ENCODE measurements at regions not wholly inside any gene's neighbourhood (a gene's known extent, or its start where the extent isn't known, plus 50 kb on each side); places are given as distances from the start of the nearest gene placed in this dataset.
"Not testable (repeated sequence)": the region's sequence is repeated elsewhere in the genome, so short reads cannot be mapped to it uniquely, and the experiment has no call there.

DNA sequence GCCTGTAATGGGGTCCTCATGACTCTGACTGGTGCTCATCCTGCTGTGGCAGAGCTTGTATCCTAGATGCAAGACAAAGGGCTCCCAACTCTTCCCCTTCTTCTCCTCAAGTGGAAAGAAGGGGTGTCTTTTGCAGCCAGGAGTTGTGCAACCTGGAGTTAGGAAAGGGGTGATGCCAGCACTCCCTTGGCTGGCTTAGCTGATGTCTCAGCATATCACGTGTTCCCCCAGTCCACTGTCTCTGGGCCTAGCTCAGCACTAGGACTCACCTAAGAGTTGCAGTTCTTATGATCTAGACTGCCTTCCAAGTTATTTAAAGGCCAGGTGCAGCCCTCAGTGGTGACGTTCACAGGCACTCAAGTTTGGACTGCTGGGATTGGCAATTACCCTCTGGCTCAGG lies 146.2 kb upstream of the GORAB start:
- no peak for DNase-seq

DNA sequence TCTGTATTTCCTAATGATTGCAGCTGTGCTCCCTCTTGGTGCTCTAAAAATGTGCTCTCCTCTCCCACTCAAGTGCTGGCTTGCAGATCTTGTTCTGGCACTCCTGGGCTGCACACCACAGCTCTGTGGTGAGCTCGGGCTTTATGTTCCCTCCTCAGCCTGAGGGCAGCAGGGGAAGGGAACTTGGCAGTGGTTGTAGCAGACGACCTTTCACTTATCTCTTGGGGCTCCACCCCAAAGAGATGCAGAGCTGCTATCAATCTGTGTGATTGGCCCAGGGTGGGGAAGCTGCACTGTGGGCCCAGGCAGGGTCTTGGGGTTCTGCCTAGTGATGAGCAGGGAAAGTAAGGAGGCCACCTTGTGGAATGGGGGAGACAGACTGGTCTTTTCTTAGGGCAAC lies 143.5 kb upstream of the GORAB start:
- DNase-seq, result no peak

DNA sequence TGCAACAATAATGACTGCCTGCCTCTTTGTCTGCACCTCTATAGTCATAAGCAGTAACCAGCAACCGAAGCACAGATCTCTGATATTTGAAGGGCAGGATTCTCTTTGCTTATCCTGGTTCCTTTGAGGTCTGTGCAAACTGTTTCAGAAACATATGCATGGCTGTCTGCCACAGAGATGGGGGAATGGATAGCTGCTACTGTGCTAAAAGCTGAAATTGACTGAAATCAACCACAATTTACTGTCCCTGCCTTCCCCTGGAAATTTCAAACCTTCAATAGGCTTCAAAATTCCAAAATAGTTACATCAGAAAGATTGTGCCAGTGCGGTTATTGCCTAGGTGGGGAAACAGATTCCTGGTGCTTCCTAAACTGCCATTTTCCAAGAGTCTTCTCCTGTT lies 136.8 kb upstream of the GORAB start:
- no peak for DNase-seq

DNA sequence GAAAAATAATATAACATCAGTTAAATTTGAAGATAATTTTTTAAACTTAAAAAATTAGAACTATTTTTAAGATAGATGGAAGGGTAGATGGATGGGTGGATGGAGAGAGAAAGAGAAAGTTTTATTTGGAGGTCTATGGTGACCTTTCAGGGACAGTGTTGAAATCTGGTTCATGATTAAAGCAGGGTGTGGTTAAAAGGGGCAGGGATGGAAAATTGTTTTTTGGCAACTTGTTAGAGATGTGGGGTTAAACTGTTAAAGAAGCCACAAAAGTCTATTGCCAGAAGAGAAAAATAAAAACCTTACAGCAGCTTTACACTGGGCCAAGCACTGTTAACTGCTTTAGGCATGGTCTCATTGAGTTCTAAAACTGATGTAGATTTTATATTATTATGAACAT lies 134.9 kb upstream of the GORAB start:
- no peak for DNase-seq

DNA sequence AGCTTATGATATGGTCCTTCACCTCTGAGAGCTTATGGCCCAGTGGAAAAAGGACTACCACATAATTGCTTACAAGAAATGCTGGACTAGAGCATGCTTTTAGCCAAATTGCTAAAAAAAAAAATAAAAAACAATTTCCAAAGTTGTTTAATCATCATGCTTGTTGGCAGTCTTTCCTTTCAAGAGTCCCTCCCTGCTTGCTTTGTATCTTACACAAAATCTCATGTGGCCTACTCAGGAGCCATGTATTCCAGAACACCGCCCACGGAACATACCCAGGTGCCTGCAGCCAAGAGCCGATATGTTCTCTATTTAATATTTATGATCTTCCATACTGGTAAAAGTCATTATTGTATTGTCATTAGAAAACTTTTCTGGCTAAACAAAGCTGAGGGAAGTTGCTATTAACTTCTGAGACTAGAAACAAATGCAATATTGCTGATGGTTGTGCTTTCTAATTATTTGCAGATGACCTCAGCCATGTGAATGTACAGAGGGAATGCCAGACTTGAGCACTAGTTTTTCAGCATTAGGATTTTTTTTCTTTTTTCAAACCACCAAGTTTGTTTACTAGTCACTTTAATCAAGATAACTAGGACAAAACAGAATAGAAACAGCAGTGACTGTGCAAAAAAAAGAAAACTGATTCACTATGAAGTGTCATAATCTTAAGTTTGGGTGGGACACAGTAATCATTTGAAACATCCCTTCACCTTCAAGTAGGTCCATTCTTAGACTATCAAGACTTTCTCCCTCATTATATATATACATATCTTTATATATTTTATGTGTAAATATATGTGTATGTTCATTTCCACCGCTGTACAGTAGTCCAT lies 129.3 kb upstream of the GORAB start:
- DNase-seq, result no peak

DNA sequence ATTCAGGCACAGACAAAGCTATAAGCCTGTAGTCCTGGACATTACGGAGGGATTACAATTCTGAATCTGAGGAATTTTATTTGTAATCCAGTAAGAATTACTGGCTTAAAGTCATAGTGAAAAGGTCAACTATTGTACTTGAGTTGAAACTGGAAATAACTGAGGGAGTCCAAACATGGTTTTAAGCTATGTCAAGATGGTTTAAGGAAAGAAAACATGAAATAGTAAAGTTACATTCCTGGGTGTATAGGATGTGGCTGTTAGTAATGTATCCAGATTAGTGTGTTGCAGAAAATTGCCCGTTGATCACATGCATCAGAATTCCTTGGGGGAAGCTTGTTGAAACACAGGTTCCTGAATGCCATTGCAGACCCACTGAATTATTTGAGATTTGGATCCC lies 124.8 kb upstream of the GORAB start:
- DNase-seq, result no peak

DNA sequence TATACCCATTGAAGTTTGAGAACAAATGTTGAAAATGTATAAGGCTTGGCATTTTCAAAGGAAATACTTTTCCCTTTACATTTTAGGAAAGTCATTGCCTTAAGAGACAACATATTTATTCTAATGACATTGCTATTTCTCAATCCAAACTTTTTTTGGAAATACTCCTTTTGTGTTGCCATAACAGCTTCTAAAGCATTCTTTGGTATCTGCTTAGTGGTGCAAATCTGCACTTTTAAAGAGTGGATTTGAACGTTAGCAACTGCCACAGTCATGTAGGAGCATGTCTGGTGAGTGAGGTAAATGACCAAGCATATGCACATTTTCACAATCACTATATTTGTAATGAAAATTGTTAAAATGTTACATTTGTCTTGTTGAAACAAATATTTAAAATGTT lies 124.4 kb upstream of the GORAB start:
- no peak for DNase-seq

DNA sequence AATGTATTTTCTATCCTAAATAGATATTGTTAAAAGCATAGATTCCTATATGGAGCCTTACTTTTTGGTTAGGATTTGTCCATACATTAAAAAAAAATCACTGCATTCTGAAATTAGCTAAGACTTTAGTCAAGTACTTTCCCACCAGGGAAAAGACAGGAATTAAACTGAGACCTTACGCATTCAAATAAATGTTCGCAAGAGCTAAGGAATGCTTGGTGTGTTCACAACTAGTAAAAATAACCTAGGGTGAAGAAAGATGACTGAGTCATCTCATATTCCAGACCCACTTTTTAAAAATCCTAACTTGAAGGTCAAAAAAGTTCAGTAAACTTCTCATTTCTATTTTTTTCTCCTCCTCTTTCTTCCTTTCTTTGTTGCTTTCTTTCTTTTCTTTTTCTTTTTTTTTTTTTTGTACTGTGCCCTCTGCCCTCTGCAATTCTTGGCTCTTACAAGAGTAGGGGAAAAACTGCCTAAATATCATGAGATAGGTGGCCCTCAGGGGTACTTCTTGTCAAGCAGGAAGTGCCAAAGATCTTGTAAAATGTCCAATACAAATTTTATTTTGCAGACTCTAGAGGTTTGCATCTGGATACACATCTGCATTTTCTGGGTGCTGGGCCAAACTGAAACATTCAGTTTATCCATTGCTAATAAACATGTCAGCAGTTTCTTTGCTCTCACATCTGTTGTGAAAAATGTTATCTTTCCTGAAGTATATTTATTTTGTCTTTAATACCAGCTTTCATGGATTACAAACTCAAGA lies 121.4 kb upstream of the GORAB start:
- no peak for DNase-seq

DNA sequence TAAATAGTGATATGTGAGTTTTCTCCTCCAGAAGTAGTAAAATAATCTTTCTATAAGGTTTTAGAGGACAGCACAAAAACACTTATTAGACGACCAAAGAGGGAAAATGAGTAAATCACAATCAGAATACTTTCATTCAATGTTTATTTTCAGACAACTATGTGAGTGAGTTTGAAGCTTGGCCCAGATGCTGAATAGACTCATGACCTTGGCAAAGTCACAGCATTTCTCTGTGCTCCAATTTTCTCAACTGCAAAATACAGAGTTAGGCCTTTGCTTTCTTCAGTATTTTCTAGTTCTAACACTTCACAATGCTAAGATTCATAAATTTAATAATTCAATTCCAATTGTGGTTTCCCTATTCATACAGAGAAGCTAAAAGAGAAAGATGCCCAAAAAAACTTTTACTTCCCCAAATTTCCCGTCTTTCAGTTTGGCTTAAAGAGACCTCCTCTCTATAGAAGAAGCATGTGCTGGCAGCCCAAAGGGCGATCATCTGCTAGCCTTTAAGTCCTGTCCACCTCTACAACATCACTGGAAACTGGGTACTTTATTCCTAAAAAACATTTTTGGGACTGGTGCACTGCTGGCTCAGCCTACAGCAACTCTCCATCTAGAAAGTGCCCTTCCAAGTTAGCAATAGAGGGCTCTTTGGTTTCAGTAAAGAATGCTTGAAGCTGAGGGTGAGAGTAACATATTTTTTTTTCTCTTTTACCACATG lies 116.8 kb upstream of the GORAB start:
- DNase-seq, result no peak

DNA sequence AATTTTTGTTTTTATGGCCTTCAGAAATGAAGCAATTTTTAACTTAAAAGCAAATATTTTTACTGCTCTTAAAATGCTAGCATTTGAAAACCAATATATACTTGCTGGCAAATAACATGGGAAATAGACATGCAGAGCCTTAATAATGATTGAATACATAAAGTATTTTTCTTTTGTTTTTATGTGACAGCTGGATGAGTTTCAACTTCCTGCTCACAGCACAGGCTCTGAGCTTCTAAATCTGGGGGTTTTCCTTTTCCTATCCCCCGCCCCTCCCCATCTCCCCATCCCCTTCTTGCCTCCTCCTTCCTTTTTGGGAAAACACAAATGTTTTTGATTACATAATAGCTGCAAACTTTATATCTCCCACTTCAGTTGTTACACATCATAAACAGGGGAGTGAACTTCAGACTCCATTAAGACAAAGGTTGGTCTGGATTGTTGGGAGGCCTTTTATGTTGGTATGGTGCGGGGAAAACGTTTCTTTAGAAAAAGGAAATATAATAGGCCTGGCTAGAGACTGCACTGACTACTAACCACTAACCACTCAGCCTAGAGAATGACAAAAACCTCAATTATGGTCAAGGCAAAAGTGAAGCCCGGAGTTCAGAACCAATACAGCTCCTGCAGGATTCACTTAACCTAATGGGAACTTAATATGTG lies 116.1 kb upstream of the GORAB start:
- DNase-seq, result no peak

DNA sequence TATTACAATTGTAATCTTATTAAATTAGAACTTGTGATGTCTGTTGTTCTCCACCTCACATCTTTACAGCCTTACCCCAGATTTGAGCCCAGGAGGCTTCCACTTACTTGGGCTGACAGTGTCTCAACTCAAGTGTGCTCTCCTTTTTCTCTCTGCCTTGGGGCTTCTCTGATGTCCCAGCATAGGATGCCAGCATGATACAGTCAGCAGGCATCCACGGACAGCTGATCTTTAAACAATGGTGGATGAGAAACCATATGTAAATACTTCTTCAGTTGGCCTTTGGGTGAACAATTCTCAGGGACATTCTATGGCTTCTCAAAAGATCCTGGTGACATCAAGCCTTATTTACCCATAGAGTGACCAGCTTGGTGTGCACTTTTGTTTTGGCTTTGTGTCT lies 107.6 kb upstream of the GORAB start:
- no peak for DNase-seq

DNA sequence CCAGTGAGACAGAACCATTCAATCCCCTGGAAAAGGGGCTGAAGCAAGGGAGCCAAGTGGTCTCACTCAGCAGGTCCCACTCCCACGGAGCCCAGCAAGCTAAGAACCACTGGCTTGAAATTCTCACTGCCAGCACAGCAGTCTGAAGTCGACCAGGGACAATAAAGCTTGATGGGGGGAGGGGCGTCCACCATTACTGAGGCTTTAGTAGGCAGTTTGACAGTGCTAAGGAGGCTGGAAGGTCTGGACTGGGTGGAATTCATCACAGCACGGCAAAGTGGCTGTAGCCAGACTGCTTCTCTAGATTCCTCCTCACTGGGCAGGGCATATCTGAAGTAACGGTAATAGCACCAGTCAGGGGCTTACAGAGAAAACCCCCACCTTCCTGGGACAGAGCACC lies 105.4 kb upstream of the GORAB start:
- DNase-seq, result no peak

DNA sequence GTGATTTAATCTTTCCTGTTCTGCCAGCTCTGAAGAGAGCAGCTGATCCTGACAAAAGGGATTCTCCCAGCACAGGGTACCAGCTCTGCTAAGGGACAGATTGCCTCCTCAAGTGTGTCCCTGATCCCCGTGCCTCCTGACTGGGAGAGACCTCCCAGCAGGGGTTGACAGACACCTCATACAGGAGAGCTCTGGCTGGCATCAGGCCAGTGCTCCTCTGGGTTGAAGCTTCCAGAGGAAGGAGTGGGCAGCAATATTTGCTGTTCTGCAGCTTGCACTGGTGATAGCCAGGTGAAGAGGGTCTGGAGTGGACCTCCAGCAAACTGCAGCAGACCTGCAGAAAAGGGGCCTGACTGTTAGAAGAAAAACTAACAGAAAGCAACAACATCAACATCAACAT lies 105.0 kb upstream of the GORAB start:
- DNase-seq, result not testable (repeated sequence)

DNA sequence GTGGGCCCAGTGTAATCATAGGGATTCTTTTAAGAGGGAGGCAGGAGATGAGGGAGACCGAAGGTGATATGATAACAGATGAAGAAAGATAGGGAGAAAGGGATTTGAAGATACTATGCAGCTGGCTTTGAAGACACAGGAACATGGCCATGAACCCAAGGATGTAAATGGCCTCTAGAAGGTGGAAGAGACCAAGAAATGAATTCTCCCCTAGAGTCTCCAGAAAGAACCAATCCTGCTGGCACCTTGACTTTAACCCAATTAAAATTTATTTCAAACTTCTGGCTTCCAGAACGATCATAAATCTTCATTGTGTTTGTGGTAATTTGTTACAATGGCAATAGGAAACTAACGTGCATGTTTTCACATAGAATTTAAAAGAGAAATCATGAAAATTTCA lies 95.0 kb upstream of the GORAB start:
- no peak for DNase-seq

DNA sequence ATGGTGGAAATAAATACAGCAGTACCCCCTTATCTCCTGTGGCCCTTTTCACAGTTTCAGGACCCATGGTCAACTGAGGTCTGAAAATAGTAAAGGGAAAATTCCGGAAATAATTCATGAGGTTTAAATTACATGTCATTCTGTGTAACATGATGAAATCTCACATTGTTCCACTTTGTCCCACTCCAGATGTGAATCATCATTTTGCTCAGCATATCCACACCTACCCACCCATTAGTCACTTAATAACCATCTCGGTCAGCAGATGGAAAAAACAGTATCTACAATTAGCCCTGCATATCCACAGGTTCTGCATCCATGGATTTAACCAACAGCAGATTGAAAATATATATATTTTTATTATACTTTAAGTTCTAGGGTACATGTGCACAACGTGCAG lies 86.9 kb upstream of the GORAB start:
- no peak for DNase-seq

DNA sequence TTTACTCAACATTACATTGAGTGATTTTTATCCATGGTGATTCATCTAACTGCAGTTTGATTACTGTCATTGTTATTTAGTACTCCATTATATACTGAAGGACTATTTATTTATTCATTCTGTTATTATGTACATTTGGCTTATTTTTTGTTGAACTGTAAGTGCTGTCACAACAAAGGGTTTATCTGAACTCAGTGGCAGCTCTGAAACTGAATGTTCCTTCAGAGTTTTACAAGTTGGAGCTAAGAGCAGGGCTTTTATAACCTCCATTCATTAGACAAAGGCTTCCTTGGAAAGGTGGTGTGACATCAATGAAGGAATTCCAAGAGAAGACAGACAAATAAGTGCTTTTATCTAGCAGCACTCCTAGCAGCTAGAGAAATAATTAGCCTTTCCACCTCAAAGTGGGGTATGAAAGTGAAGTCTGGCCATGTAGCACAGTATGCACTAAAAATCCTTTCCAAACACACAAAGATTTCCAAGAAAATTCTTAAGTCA lies 83.3 kb upstream of the GORAB start:
- no peak for DNase-seq

DNA sequence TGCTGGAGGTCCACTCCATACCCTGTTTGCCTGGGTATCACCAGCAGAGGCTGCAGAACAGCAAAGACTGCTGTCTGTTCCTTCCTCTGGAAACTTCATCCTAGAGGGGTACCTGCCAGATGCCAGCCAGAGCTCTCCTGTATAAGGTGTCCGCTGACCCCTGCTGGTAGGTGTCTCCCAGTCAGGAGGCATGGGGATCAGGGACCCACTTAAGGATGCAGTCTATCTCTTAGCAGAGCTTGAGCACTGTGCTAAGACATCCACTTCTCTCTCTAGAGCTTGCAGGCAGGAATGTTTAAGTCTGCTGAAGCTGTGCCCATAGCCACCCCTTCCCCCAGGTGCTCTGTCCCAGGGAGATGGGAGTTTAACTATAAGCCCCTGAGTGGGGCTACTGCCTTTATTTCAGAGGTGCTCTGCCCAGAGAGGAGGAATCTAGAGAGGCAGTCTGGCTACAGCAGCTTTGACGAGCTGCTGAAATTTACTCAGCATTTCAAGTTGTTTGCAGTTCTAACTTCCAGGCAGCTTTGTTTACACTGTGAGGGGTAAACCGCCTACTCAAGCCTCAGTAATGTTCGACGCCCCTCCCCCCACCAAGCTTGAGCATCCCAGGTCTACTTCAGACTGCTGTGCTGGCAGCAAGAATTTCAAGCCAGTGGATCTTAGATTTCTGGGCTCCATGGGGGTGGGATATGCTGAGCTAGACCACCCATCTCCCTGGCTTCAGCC lies 74.5 kb upstream of the GORAB start:
- peak; percentile 7 for DNase-seq

DNA sequence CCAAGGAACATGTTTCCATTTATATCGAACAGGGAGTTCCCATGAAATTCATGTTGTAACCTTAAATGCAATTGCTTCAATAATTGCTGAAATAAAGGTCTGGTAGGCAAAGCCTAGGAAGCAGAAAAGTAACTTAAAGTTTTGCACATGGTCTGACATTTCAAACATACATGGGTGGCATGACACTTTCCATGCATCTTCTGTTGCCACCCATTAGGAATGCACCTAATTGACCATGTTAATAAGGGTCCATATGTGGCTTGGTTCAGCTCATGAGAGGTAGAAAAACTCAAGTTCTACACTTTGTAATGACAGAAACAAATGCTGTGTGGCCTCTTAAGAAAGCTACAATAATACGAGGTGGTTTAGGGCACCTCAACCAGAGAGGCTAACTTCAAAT lies 72.0 kb upstream of the GORAB start:
- DNase-seq, result no peak

DNA sequence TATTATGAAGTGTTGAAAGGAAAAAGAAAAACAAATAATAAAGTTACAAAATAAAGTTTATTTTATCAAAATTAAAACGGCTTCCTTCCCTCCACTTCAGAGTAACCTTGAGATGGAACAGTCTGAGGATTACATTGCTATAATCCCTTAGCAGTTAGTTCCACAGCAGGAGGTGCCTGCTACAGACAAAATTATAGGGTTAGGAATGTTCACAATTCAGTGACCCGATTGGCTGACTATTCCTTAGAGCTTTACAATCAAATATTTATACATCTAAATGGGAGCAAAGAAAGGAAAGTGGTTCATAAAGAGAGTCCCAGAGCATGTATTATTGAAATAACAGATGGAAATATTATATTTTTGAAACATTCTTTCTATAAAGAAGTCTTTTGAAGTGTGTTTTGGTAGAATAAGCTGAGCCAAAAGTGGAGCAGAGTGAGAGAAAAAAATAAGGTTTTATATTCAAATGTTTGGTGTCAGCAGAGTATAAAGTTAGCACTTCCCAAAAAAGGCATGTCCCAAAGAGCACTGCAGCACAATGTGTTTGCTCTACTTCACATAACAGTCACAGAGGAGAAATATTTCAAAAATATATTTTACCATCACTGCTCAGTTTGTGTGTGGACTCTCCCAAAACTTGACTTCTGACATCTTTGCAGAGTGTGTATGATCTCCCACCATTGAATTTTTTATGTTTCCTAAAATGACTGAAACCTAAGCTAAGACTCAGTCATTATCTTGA lies 71.4 kb upstream of the GORAB start:
- no peak for DNase-seq

DNA sequence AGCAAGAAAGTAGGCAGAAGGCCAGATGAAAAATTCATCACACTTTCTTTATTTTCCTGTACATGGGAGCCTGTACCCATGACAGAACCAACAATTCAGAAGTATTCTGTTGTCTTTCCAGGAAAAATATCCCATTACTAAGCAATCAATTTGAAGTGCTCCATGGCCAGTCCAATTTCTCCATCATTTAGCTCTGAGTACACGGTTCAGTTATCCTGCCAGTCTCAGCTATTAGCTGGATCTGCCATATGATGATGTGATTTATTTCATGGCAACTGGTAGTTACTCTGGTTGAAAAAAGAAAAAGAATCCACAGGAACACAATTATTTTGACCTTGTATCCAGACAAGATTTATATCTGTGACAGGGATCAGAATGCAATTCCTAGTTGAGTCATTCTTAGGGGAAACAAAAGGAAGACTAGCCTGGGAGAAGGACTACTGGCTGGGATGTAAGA lies 70.6 kb upstream of the GORAB start:
- no peak for DNase-seq

DNA sequence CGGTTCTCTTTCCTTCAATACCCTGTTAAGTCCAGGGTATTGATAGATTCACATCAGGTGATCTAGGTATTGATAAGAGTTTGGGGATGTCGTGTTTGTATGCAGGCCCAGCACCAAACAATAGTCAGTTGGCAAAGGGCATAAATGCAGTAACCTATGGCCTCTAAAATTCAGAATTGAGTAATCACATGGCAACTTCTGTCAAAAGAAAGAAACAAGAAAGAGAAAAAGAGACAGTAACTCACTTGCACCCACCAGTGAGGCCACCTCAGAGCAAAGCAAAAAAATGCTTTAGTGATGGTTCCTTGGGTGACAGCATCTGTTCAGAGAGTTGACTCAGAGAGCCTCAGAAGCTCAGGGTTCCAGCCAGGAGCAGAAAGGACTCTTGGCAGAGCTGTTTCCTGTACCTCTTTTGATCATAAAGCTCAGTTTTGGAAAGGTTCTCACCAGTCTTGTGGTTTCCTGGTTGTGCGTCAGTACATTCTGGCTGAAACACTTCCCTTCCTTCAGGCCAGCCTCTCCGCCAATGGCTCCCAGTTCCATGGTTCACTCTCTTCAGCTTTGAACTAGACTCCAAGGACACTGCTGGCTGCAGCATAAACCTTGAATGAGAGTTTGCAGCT lies 70.1 kb upstream of the GORAB start:
- DNase-seq, result peak; percentile 1

Measured in activated CD4-positive, alpha-beta T cell treated with anti-CD3 and anti-CD28 coated beads, Interleukin-2, amount 50 U/mL, for 16 hours (primary cell).